Esophagus squamous epithelium (tissue), 4 donors: ENCODE measurements at regions not wholly inside any gene's neighbourhood (a gene's known extent, or its start where the extent isn't known, plus 50 kb on each side); places are given as distances from the start of the nearest gene placed in this dataset.

Experiments used
- CTCF ChIP-seq, 6 experiments: fragments of 450-650 bp in 4 of 6; fragments of 200-600 bp in 2 of 6; sonication (generic) in 2 of 6; IDR thresholded peaks; one replicate each; pipeline ENCODE4 v1.5.1; 2016 to 2019; ENCODE audit warnings: antibody characterized with exemption in 6 of 6, mild to moderate bottlenecking in 4 of 6, moderate library complexity in 4 of 6
- POLR2A ChIP-seq, 4 donors: fragments of 450-650 bp; IDR thresholded peaks; one replicate each; pipeline ENCODE4 v1.6.1; 2017; ENCODE audit warnings: antibody characterized with exemption in 4 of 4, mild to moderate bottlenecking in 4 of 4, moderate library complexity in 3 of 4

GRCh38 chr21:15174923-15175322 is 110.1 kb upstream of the NRIP1 start:
- no peak for TF ChIP-seq CTCF (IDR thresholded peaks at IDR 0.05)
- TF ChIP-seq POLR2A (IDR thresholded peaks at IDR 0.05) = no peak
